SK-N-MC (cell line): ENCODE measurements at regions not wholly inside any gene's neighbourhood (a gene's known extent, or its start where the extent isn't known, plus 50 kb on each side); places are given as distances from the start of the nearest gene placed in this dataset.

Source experiments
- DNase-seq: peaks from one replicate; pipeline ENCODE4 v3.0.0-alpha.2; 2011; ENCODE audit warnings: low read depth, low spot score
- H3K27ac ChIP-seq: fragments of 200-600 bp; sonication (generic); 2 replicates; pipeline ENCODE4 v1.5.1; 2016; ENCODE audit warnings: mixed run types
- H3K36me3 ChIP-seq: fragments of 200-600 bp; sonication (generic); 2 replicates; pipeline ENCODE4 v1.6.1; 2017; ENCODE audit warnings: antibody characterized with exemption, low read length, mixed read lengths; ENCODE audit not compliant: insufficient read depth
- H3K4me3 ChIP-seq: fragments of 200-600 bp; sonication (generic); 2 replicates; pipeline ENCODE4 v1.5.1; 2016
- H3K9ac ChIP-seq: fragments of 200-600 bp; sonication (generic); 2 replicates; pipeline ENCODE4 v1.8.0; 2017; ENCODE audit warnings: mixed run types, mixed read lengths; ENCODE audit not compliant: insufficient read length
- H3K9me3 ChIP-seq: fragments of 200-600 bp; sonication (generic); 2 replicates; pipeline ENCODE4 v1.6.1; 2017; ENCODE audit warnings: low read depth, mild to moderate bottlenecking, antibody characterized with exemption, low read length, moderate library complexity, mixed read lengths
- EZH2 ChIP-seq: fragments of 200-600 bp; sonication (generic); IDR thresholded peaks from one replicate; pipeline ENCODE4 v1.6.1; 2017; ENCODE audit warnings: antibody characterized with exemption
- FOXP2 ChIP-seq: optimal IDR thresholded peaks from 2 replicates; pipeline ENCODE3; 2011; ENCODE audit warnings: mild to moderate bottlenecking, moderate library complexity; ENCODE audit not compliant: insufficient read depth; ENCODE audit errors: extremely low read length, control extremely low read depth
- POLR2AphosphoS5 ChIP-seq: IDR thresholded peaks from 2 replicates; pipeline ENCODE4 v1.6.1; 2012; ENCODE audit warnings: mild to moderate bottlenecking, low read depth, low read length, borderline replicate concordance

GRCh38 chr2:220880623-220881596 lies 691.2 kb downstream of the EPHA4 start:
- no peak overlapping the region for H3K4me3 ChIP-seq
- H3K9ac ChIP-seq, result no peak overlapping the region
- H3K9me3 ChIP-seq, result no peaks in the 10 kb centered on the region
- H3K27ac ChIP-seq, result no peak overlapping the region
- DNase-seq, result no peak
- H3K36me3 ChIP-seq, result no peaks in the 10 kb centered on the region
- TF ChIP-seq POLR2AphosphoS5 (no peak), EZH2 (no peak), FOXP2 (no peak)

- TF ChIP-seq POLR2AphosphoS5 (no peak), FOXP2 (no peak), EZH2 (no peak)
- H3K9me3 ChIP-seq, result no peaks in the 10 kb centered on the region
These were observed 689.6 kb downstream of the EPHA4 start for GRCh38 chr2:220882507-220882906.

GRCh38 chr2:220885593-220885992 lies 686.5 kb downstream of the EPHA4 start:
- Histone ChIP-seq H3K9ac (no peak overlapping the region), H3K9me3 (no peaks in the 10 kb centered on the region), H3K36me3 (no peaks in the 10 kb centered on the region), H3K27ac (no peak overlapping the region), H3K4me3 (no peak overlapping the region)
- TF ChIP-seq FOXP2 (no peak), POLR2AphosphoS5 (no peak), EZH2 (no peak)
- no peak for DNase-seq

More at GRCh38 chr2:220882507-220882906, 689.6 kb downstream of the EPHA4 start:
- Histone ChIP-seq H3K36me3 (no peaks in the 10 kb centered on the region), H3K9ac (no peak overlapping the region), H3K27ac (no peak overlapping the region), H3K4me3 (no peak overlapping the region)
- no peak for DNase-seq

DNA sequence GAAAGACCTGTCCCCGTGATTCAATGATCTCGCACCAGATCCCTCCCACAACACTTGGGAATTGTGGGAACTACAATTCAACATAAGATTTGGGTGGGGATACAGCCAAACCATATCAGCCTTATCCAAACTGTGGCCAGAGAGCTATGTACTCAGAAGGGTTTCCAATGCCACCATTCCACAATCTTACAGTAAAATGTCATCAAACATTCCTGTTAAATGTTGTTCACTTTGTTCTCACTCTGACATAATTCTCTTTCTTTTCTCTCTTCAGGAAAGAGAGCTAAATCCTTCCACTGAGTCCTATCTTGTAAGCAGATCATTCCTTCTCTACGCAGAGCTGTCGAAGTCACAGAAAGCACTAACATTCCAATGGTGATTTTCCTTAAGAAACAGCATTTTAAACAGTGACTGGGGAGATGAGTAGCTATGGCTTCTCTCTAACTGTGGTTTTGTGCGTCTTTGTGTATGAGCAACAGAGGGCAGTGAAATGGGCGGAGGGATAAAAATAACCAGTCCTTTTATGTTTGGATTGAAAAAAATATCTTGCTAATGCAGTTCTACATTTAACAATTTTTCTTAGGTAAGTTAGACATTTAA lies 684.7 kb downstream of the EPHA4 start:
- Histone ChIP-seq H3K36me3 (no peaks in the 10 kb centered on the region), H3K9ac (no peak overlapping the region), H3K4me3 (no peak overlapping the region), H3K27ac (no peak overlapping the region), H3K9me3 (no peaks in the 10 kb centered on the region)
- TF ChIP-seq EZH2 (no peak), POLR2AphosphoS5 (no peak), FOXP2 (no peak)
- DNase-seq, result no peak

- DNase-seq, result no peak
- Histone ChIP-seq H3K27ac (no peak overlapping the region), H3K9me3 (no peaks in the 10 kb centered on the region), H3K4me3 (no peak overlapping the region), H3K36me3 (no peaks in the 10 kb centered on the region), H3K9ac (no peak overlapping the region)
- no peak for TF ChIP-seq FOXP2
- TF ChIP-seq POLR2AphosphoS5, result no peak
- TF ChIP-seq EZH2, result no peak
These were observed 684.2 kb downstream of the EPHA4 start for GRCh38 chr2:220887876-220888275.

DNA sequence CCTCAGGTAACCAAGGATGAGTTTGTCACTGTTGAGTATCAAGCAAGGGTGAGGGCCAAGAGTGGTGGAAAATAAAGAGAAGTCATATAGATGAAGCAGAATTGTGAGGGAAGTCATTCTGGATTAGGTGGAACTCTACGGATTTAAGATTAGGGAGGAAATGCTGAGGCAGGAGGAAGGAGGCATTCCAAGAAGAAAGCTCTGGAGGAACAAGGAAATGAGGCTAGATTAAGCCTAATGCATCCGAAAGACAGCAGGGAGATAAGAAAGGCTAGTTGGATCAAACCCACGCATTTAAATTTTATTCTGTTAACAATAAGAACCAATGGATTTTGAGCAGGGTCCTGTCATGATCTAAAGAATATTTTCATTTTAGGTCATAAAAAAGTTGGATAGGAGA lies 681.2 kb downstream of the EPHA4 start:
- H3K27ac ChIP-seq, result no peak overlapping the region
- H3K4me3 ChIP-seq, result no peak overlapping the region
- no peak overlapping the region for H3K9ac ChIP-seq
- TF ChIP-seq EZH2 (no peak), FOXP2 (no peak), POLR2AphosphoS5 (no peak)
- H3K9me3 ChIP-seq, result no peaks in the 10 kb centered on the region
- no peak for DNase-seq
- no peaks in the 10 kb centered on the region for H3K36me3 ChIP-seq

DNA sequence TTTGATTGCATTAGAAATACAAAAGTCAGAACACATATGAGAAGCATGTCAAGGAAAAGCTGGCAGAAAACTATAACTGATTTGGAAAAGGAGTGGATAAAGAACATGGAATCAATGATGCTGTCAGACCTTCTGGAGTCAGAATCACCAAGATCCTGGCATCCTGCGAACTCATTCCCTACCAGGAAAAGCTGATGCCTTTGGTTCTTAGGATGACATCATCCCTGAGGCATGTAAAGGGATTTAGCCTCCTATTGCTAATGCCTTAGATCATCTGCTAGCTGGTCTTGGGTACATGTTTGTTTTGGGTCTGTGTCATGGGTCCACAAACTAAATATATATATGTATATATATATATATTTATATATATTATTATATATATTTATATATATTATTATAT lies 680.7 kb downstream of the EPHA4 start:
- no peak for TF ChIP-seq FOXP2
- TF ChIP-seq POLR2AphosphoS5, result no peak
- TF ChIP-seq EZH2, result no peak
- H3K9ac ChIP-seq, result no peak overlapping the region
- no peak overlapping the region for H3K4me3 ChIP-seq
- H3K9me3 ChIP-seq, result no peaks in the 10 kb centered on the region
- no peaks in the 10 kb centered on the region for H3K36me3 ChIP-seq
- no peak overlapping the region for H3K27ac ChIP-seq
- DNase-seq, result no peak

- Histone ChIP-seq H3K36me3 (no peaks in the 10 kb centered on the region), H3K27ac (no peak overlapping the region), H3K9ac (no peak overlapping the region), H3K9me3 (no peaks in the 10 kb centered on the region), H3K4me3 (no peak overlapping the region)
- TF ChIP-seq EZH2, result no peak
- no peak for TF ChIP-seq POLR2AphosphoS5
- TF ChIP-seq FOXP2, result no peak
- no peak for DNase-seq
These were observed 680.0 kb downstream of the EPHA4 start for GRCh38 chr2:220892018-220892634.
